ENCODE measurements at regions not wholly inside any gene's neighbourhood (a gene's known extent, or its start where the extent isn't known, plus 50 kb on each side); places are given as distances from the start of the nearest gene placed in this dataset.

GRCh38 chr5:154614125-154614524 lies 136.1 kb upstream of the HAND1 start:
- TF ChIP-seq CTCF (IDR thresholded peaks at IDR 0.05; ENCODE audit: poor library complexity) (no peak), EZH2phosphoT487 (IDR thresholded peaks at IDR 0.05; ENCODE audit: low read depth, severe bottlenecking, unreplicated experiment) (no peak), EZH2 (IDR thresholded peaks at IDR 0.05; ENCODE audit: borderline replicate concordance) (no peak)

All from hepatocyte (in vitro differentiated cells).